T1000 (cell line): ENCODE measurements at regions not wholly inside any gene's neighbourhood (a gene's known extent, or its start where the extent isn't known, plus 50 kb on each side); places are given as distances from the start of the nearest gene placed in this dataset.
"Not testable (repeated sequence)": the region's sequence is repeated elsewhere in the genome, so short reads cannot be mapped to it uniquely, and the experiment has no call there.

Experiments
- DNase-seq: peaks from one replicate; lab custom pipeline; 2025; ENCODE audit warnings: mixed read lengths; lab: John Stamatoyannopoulos, UW

DNA sequence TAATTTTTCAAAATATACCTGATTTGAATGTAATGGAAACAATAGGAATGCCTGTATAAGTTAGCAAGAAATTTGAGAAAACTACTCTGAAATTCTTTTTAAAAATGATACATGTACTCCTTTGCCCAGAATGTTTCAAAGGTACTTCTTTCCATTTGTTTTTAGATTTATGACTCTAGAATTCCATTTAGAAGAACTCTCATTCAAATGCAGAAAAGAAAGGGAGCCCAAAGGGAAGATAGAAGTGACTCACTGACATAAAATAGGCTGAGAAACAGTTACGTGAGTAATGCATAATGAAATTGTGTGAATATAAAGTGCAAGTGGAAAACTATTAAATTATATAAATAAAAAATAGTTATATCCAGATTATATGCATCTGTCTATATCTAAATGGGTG lies 926.3 kb downstream of the TAF11L14 start:
- DNase-seq, result no peak

DNA sequence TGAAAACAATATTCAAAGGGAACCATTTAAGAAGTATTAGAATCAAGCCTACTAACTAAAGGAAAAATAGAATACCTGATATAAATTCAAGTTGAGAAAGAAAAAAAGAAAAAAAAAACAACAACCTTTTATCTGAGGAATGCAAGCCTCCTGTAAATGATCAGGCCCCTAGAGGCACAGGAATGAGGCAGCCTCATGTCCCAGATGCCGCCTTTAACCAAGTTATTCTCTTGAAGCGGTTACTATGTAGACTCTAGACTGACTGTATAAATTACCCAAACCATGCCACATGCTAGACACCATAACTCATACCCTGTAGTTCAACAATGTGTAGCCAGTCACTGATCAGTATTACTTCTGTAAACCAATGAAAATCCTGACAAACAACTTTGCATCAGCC lies 929.6 kb downstream of the TAF11L14 start:
- DNase-seq, result no peak

DNA sequence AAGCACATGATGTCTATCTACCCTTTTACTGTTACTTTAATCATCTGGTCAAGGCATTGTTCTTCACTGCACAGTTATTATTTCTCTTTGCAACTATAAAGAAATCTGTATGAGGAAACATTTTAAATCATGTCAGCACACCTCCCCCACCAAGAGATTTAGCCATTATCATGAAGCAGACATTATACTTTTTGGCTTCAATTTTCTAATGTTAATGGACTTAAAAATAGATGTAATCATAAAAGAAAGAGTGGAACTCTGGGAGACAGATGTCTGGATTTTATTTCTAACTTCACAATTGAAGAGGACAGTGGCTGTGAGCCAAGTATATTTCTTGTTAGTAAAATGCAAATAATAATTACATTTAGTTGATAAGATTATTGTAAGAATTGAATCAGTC lies 932.4 kb downstream of the TAF11L14 start:
- no peak for DNase-seq

DNA sequence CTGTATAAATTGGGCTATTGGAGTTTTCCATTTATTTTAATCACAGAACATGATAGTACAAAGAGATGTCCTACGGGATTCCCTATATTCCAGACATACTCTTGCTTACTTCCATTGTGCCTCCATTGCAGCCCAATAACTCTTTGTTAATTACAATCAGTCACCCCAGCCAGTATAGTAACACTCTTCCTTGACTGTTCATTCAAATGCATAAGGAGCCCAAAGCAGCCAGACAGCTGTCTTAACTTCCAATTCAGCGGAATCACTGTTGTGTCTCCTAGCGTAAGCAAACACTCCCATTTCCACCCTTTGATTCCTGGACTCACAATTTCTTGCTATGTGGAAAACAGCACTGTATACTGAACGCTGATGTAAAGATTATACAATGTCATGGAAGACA lies 942.3 kb downstream of the TAF11L14 start:
- no peak for DNase-seq

DNA sequence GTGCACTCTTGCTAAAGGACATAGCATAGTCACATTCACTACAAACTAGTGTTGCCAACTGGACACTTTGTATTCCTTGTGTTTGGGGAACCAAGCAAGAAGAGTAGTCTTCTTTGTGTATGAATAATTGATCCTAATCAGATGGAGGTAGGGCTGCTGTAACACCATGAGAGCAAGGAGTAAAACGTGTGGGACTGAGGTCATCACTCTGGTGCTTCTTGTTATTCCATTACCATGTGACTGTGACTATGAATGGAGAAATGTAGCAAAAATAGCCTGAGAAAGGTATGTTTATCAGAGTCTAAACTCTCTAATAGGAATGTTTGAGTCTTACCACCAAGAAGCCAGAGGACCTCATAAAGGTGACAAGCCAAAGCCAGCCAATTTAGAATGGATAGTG lies 966.9 kb downstream of the TAF11L14 start:
- DNase-seq, result no peak

DNA sequence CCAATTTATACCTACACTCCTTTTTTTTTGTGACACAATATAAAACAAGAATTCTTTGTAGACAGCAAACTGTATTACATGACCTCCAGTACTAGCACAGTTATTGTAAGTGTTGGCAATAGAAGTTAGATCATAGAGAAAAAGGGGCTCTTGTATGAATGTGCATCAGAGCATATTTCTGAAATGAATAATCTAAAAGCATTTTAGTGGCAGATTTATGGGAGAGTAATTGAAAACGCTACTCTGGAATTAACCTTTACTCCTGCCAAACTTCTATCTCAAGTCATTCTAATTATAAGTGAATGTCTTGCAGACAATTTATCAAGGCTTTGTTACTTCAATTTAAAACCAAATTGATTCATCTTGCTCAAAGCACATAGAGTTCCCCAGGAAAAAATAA lies 968.1 kb downstream of the TAF11L14 start:
- DNase-seq, result no peak

DNA sequence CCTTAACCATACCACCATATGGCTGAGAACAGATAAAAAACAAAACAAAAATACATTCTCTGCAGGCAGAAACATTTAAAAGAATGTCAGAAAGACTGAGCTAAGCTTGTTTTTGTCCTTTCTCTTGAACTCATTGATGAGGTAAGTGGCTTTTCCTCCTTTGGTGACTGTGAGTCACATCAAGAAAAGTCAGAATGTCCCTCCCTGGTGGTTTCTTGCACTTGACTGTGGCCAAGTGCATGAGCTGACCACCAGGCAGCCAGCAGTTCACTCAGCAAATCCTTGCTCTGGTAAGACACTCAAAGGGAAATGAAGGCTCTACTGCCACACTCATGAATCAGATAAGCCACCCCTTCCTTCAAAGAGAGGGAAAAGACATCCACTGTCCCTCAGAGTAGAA lies 970.9 kb downstream of the TAF11L14 start:
- DNase-seq, result no peak

DNA sequence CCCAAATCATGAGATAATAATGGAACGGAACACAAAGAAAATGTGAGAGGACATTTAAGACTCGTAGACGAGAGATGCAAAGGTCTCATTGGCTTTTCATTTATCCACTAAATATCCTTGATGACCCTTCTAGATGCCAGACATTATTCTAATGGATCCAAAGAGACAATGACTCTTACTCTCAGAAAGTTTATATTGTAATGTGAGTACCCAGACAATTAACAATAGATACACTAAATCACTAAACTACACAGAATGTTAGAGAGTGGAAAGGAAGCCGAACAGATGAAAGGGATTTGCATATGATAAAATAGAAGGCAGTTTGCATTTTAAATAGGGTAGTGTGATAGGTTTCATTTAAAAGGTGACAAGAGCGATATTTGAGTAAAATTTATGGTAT lies 973.3 kb downstream of the TAF11L14 start:
- no peak for DNase-seq

DNA sequence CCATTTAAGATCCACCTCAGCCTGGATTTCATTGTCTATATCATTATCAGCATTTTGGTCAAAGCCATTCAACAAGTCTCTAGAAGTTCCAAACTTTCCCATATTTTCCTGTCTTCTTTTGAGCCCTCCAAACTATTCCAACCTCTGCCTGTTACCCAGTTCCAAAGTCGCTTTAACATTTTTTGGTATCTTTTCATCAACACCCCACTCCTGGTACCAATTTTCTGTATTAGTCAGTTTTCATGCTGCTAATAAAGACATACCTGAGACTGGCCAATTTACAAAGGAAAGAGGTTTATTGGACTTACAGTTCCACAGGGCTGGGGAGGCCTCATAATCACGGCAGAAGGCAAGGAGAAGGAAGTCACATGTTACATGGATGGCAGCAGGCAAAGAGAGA lies 982.9 kb downstream of the TAF11L14 start:
- DNase-seq, result not testable (repeated sequence)

DNA sequence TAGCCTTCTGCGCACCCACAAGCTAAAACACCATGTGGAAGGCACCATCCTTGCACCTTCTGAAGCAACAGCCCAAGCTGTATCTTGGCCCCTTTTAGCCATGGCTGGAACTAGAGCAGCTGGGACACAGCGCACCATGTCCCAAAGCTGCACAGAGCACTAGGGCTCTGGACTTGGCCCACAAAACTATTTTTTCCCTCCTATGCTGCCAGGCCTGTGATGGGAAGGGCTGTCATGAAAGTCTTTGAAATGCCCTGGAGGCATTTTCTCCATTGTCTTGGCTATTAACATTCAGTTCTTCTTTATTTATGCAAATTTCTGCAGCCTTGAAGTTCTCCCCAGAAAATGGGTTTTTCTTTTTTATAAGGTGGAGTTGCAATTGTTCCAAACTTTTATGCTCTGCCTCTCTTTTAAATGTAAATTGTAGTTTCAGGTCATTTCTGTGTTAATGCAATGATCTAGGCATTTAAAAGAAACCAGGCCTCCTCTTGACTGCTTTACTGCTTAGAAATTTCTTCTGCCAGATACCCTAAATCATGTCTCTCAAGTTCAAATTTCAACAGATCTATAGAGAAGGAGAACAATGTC lies 996.3 kb downstream of the TAF11L14 start:
- DNase-seq, result no peak

DNA sequence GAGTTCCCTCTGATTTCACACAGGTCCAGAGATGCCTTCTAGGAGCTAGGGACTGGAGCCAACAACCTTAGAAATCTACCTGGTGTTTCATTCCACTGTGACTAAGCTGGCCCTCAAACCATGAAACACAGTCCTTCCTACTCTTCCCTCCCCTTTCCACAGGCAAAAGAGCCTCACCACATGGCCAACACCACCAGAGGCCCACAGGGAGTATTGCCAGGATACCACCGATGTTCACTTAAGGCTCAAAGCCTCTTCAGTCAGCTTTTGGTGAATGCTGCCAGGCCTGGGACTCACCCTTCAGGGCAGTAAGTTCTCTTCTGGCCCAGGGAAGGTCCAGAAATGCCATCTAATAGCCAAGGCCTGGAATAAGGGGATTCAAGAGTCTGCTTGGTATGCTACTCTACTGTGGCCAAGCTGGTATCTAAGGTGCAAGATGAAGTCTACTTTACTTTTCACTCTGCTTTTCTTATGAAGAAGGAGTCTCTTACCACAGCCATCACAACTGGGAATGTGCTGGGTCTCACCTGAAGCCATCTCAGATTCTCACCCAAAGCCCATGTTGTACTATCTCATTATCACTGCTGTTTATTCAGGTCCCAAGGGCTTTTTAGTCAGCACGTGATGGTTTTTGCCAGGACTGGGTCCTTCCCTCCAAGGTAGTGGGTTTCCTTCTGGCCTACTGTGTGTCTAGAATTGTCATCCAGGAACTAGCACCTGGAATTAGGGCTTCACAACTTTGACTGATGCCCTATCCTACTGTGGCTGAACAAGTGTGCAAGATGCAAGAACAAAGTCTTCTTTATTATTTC lies 1018.4 kb downstream of the TAF11L14 start:
- DNase-seq, result no peak

DNA sequence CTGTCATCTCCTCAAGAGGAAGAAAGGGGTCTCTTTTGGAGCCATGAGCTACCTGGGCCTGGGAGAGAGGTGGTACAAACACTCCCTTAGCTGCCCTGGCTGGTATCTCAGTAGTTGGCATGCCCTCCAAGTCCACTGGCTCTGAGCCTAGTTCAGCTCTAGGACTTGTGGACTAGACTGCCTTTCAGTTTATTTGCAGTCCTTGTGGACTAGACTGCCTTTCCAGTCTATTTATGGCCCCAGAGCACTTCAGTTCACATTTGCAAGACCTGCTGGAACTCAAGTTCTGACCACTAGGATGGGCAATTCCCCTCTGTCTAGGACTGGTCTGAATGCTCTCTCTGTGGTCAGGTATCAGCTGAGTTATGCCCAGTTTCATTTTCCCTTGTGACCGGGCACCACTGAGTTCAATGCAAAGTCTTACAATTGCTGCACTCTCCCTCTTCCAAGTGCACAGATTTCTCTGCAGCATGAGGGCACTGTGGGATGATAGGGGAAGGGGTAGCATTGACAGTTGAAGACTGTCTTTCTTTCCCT lies 1019.0 kb downstream of the TAF11L14 start:
- DNase-seq, result no peak

DNA sequence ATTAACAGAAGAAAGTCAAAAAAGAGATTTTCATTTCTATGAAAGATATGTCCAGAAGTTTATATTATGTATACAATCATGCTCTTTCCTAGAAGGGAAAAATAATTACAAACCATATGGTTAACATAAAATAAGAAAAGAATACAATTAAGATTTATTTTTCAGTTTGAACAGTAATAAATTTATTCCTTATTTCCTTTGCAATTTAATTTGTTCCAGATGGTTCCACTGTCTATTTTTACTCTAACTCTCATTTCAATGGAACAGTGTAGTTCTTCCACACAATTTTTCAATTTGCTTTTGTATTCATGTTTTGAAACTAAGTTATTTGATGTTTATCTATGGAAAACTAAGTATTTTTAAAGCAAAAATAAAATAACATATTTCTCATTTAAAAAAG lies 1026.3 kb downstream of the TAF11L14 start:
- no peak for DNase-seq

DNA sequence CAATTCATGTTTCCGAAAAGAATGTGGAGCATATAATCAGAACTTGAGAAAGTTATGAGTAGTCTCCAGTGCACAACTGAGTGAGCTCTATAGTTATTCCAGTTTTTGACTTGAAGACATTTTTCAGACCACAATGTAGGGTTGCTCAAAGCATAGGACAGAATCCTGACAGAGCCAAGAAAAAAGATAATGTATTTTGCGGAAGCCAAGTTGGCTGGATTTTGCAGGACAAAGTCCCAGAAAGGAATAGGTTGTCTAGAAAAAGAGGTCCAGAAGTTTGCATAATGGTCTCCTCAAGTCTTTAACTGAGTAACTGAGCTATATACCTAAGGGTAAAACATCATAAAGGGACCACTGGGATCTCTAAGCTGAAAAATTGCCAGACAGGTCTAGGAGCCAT lies 1028.0 kb downstream of the TAF11L14 start:
- DNase-seq, result no peak

DNA sequence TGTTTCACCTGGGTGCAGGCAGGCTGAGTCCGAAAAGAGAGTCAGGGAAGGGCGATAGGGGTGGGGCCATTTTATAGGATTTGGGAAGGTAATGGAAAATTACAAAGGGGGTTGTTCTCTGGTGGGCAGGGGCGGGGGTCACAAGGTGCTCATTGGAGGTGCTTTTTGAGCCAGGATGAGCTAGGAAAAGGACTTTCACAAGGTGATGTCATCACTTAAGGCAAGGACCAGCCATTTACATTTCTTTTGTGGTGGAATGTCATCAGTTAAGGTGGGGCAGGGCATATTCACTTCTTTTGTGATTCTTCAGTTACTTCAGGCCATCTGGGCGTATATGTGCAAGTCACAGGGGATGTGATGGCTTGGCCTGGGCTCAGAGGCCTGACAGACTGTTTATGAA lies 1040.0 kb downstream of the TAF11L14 start:
- DNase-seq, result not testable (repeated sequence)

DNA sequence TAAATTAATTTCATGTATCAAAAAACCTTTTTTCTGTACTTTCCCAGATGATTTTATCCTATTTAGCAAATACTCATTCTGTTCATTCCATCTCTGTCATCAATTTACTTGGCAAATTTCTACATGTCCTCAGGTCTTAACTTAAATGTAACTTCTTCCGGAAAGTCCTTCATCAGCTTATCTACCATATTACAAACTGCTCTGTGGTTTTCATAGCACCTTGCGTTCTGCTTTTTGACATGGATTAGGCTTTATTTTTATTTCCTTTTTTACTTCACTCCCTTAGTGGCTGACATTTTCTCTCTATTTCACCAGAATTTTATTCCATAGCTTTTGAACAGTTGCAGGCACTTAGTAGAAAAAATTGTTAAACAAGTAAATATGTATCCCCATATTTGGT lies 1040.8 kb downstream of the TAF11L14 start:
- DNase-seq, result no peak

DNA sequence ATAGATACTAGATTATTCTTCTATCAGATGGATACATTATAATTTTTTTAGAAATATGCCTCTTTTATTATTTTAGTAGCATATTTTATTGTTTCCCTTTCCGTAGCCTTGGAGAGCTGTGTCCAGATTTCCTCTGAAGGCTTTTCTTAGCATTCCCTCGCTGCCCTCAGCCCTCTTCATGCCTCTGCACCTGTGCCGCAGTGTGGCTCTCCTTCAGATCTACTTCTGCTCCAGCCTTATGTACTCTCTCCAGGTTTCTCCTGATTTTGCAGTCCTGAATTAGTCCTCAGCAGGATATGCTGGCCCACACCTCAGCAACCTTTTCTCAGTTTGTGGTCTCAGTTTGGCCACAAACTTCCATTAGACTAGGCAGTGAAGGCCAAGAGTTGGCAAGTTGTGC lies 1052.0 kb downstream of the TAF11L14 start:
- no peak for DNase-seq

DNA sequence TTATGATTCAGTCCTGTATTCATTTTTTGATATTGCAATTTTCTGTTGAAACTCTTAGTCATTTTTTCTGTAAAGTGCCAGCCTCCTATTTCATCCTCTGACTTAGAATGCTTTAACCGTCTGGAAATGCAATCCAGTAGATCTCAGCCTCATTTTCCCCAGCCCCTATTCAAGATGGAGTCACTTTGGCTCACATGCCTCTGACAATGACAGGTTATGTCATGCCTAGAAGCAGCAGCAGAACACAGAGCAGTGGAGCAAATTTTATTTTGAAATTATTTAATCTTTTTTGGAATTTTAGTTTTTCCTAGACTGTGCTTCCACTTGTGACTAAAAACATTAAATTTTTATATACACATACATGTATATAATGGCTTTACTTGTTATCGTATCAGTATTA lies 1053.2 kb downstream of the TAF11L14 start:
- DNase-seq, result no peak

DNA sequence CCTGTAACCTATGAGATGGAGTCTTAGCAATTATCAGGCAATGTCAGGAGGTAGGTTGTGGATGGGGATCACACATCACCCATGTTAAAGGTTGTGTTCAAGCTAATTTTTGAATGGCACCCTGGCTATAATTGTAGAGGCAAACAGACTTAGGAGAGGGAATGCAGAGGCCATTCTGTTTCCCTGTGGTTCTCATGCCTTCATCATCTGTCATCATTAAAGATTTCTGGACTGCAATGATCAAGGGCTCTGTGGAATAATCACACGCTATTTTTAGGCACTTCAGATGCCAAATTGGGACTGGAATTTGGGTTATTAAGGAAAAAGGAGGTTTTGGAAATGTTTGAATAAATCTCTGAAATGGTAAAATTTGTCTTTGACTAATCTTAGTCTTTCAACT lies 1065.4 kb downstream of the TAF11L14 start:
- no peak for DNase-seq

DNA sequence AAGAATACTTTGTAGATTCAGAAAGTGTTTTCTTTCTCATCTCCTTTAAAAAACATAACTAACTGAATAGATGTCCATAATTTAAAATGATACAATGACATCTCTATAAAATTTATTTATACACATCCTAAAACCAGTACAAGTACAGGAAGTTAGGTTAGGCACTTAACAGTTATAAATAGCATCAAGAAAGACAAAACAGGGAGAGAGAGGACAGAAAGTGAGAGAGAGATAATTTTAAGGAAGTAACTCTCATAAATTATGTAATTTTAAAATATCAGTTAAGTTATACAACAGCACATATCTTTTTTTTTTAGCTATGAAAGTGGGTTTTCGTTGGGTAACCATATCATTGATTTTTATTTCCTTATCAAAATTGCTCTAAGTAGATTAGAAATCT lies 1068.6 kb downstream of the TAF11L14 start:
- no peak for DNase-seq

DNA sequence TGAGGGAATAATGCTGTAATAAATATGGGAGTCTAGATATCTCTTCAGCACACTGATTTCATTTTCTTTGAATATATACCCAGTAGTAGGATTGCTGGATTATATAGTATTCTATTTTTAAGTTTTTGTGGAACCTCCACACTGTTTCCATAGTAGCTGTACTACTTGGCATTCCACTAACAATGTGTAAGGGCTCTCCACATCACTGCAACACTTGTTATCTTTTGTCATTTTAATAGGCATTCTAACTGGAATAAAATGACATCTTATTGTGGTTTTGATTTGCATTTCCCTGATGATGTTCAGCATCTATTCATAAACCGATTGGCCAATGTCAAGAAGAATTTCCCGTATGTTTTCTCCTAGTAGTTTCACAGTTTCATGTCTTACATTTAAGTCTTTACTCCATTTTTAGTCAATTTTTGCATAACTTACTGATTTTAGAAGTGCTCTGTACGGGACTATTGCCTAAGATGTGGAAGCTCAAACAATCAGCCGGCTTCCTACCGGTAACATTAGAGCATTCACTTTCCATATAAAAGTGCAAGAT lies 1078.8 kb downstream of the TAF11L14 start:
- no peak for DNase-seq

DNA sequence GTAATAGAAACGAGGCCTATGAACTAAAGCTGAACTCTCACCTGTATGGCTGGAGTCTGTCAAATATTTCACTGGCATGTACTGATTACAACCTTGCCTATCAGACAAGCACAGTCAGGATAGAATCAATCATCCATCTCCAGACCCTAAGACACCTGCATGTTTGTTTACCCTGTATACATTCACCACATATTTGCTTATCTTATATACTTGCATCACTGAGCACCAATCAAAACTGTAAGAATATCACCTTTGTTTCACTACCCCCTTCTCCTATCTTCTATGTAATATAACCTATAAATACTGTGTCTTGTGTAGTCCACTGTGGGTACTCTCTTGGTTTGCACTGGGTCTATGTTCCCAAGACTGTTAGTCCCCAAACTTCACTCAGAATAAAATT lies 1085.7 kb downstream of the TAF11L14 start:
- no peak for DNase-seq
